ENCODE measurements at regions not wholly inside any gene's neighbourhood (a gene's known extent, or its start where the extent isn't known, plus 50 kb on each side); places are given as distances from the start of the nearest gene placed in this dataset.

GRCh38 chr22:47773635-47774034 is 1011.2 kb downstream of the TBC1D22A start:
- no peak for TF ChIP-seq ZFX (IDR thresholded peaks at IDR 0.05; ENCODE audit: borderline replicate concordance)
- no peak for TF ChIP-seq CTCF (IDR thresholded peaks at IDR 0.05)
- H3K27ac ChIP-seq: no peak overlapping the region

- TF ChIP-seq ZFX (IDR thresholded peaks at IDR 0.05; ENCODE audit: borderline replicate concordance) (no peak), CTCF (IDR thresholded peaks at IDR 0.05) (no peak)
- no peak overlapping the region for H3K27ac ChIP-seq
Measured at GRCh38 chr22:47772864-47773263, 1010.4 kb downstream of the TBC1D22A start.

GRCh38 chr22:47769652-47770051 is 1007.2 kb downstream of the TBC1D22A start:
- TF ChIP-seq CTCF (IDR thresholded peaks at IDR 0.05): no peak
- no peak for TF ChIP-seq ZFX (IDR thresholded peaks at IDR 0.05; ENCODE audit: borderline replicate concordance)
- H3K27ac ChIP-seq: no peak overlapping the region

- no peak overlapping the region for H3K27ac ChIP-seq
- TF ChIP-seq CTCF (IDR thresholded peaks at IDR 0.05): no peak
- no peak for TF ChIP-seq ZFX (IDR thresholded peaks at IDR 0.05; ENCODE audit: borderline replicate concordance)
Measured at GRCh38 chr22:47768027-47768426, 1005.6 kb downstream of the TBC1D22A start.

GRCh38 chr22:47767403-47767802 is 1005.0 kb downstream of the TBC1D22A start:
- TF ChIP-seq CTCF (IDR thresholded peaks at IDR 0.05) (no peak), ZFX (IDR thresholded peaks at IDR 0.05; ENCODE audit: borderline replicate concordance) (no peak)
- H3K27ac ChIP-seq: no peak overlapping the region

- H3K27ac ChIP-seq: no peak overlapping the region
- TF ChIP-seq ZFX (IDR thresholded peaks at IDR 0.05; ENCODE audit: borderline replicate concordance): no peak
- TF ChIP-seq CTCF (IDR thresholded peaks at IDR 0.05): no peak
Measured at GRCh38 chr22:47765757-47766156, 1003.3 kb downstream of the TBC1D22A start.

- no peak overlapping the region for H3K27ac ChIP-seq
- TF ChIP-seq CTCF (IDR thresholded peaks at IDR 0.05) (no peak), ZFX (IDR thresholded peaks at IDR 0.05; ENCODE audit: borderline replicate concordance) (no peak)
Measured at GRCh38 chr22:47762141-47762540, 999.7 kb downstream of the TBC1D22A start.
